ENCODE measurements at regions not wholly inside any gene's neighbourhood (a gene's known extent, or its start where the extent isn't known, plus 50 kb on each side); places are given as distances from the start of the nearest gene placed in this dataset.

GRCh38 chr1:189656628-189657530 lies 820.8 kb downstream of the BRINP3 start:
- Histone ChIP-seq H3K4me1 (ENCODE audit: control insufficient read depth, insufficient read depth, low read length) (no peaks in the 10 kb centered on the region), H3K27ac (ENCODE audit: low read length) (no peak overlapping the region), H3K4me3 (ENCODE audit: low read length) (no peak overlapping the region), H3K9me3 (ENCODE audit: control insufficient read depth, low read depth, low read length) (no peaks in the 10 kb centered on the region), H3K36me3 (ENCODE audit: control insufficient read depth, insufficient read depth, low read length) (no peaks in the 10 kb centered on the region), H3K27me3 (ENCODE audit: control insufficient read depth, insufficient read depth, low read length) (no peaks in the 10 kb centered on the region)
- WGBS (ENCODE audit: insufficient coverage, low lambda C conversion rate), result 100% methylated on average over 1 of the region's 5 CpGs
- DNase-seq, result no peak

DNA sequence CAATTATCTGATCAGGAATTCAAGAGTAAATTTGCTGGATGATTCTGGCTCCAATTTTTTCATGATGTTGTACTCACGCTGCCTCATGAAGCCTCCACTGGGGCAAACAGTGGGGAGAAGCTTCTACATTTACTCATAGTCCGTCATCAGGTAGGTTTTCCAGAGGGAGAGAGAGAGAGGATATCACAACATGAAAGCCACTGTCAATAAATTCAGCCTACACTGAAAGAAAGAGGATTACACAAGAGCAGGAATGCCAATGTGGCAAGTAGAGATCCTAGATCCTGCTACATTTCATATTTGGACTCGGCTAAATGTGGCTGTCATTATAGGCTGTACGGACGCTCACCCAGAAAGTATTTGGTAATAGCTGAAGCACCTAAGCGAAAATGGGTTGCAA lies 819.9 kb downstream of the BRINP3 start:
- H3K27me3 ChIP-seq (ENCODE audit: control insufficient read depth, insufficient read depth, low read length), result no peaks in the 10 kb centered on the region
- no peaks in the 10 kb centered on the region for H3K9me3 ChIP-seq (ENCODE audit: control insufficient read depth, low read depth, low read length)
- WGBS (ENCODE audit: insufficient coverage, low lambda C conversion rate), result 100% methylated on average over 2 of the region's 6 CpGs
- no peak overlapping the region for H3K27ac ChIP-seq (ENCODE audit: low read length)
- no peak for DNase-seq
- H3K4me1 ChIP-seq (ENCODE audit: control insufficient read depth, insufficient read depth, low read length), result no peaks in the 10 kb centered on the region
- H3K36me3 ChIP-seq (ENCODE audit: control insufficient read depth, insufficient read depth, low read length), result no peaks in the 10 kb centered on the region
- no peak overlapping the region for H3K4me3 ChIP-seq (ENCODE audit: low read length)

GRCh38 chr1:189658381-189658780 lies 819.3 kb downstream of the BRINP3 start:
- 77% methylated on average over 2 of the region's 3 CpGs for WGBS (ENCODE audit: insufficient coverage, low lambda C conversion rate)
- no peaks in the 10 kb centered on the region for H3K9me3 ChIP-seq (ENCODE audit: control insufficient read depth, low read depth, low read length)

GRCh38 chr1:189659731-189660130 lies 817.9 kb downstream of the BRINP3 start:
- H3K4me3 ChIP-seq (ENCODE audit: low read length), result no peak overlapping the region
- WGBS (ENCODE audit: insufficient coverage, low lambda C conversion rate), result 100% methylated on average over 1 of the region's 2 CpGs
- no peak for DNase-seq
- no peak overlapping the region for H3K27ac ChIP-seq (ENCODE audit: low read length)
- H3K27me3 ChIP-seq (ENCODE audit: control insufficient read depth, insufficient read depth, low read length), result no peaks in the 10 kb centered on the region
- no peaks in the 10 kb centered on the region for H3K9me3 ChIP-seq (ENCODE audit: control insufficient read depth, low read depth, low read length)
- H3K36me3 ChIP-seq (ENCODE audit: control insufficient read depth, insufficient read depth, low read length), result no peaks in the 10 kb centered on the region
- no peaks in the 10 kb centered on the region for H3K4me1 ChIP-seq (ENCODE audit: control insufficient read depth, insufficient read depth, low read length)

More at GRCh38 chr1:189658381-189658780, 819.3 kb downstream of the BRINP3 start:
- Histone ChIP-seq H3K27me3 (ENCODE audit: control insufficient read depth, insufficient read depth, low read length) (no peaks in the 10 kb centered on the region), H3K4me1 (ENCODE audit: control insufficient read depth, insufficient read depth, low read length) (no peaks in the 10 kb centered on the region), H3K4me3 (ENCODE audit: low read length) (no peak overlapping the region), H3K27ac (ENCODE audit: low read length) (no peak overlapping the region), H3K36me3 (ENCODE audit: control insufficient read depth, insufficient read depth, low read length) (no peaks in the 10 kb centered on the region)
- DNase-seq, result no peak

DNA sequence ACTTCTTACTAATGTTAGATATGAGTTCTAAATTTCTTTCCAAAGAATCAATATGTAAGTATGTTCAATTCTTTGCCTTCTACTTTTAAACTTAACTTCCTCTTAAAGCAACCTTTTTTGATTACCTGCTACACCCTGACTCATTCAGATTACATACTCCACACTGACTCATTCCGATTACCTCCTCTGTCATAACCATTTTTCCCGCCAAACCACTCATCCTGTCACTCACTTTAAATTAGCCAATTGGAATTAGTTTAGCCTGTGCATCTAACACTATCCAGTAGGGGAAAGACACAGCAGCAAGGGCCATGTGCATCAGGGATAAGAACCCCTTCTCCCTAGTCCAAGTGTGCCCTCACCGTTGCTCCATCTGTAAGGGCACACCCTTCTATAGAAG lies 815.5 kb downstream of the BRINP3 start:
- 86% methylated on average over 1 of the region's 3 CpGs for WGBS (ENCODE audit: insufficient coverage, low lambda C conversion rate)
- Histone ChIP-seq H3K27me3 (ENCODE audit: control insufficient read depth, insufficient read depth, low read length) (no peaks in the 10 kb centered on the region), H3K36me3 (ENCODE audit: control insufficient read depth, insufficient read depth, low read length) (no peaks in the 10 kb centered on the region), H3K27ac (ENCODE audit: low read length) (no peak overlapping the region), H3K4me3 (ENCODE audit: low read length) (no peak overlapping the region), H3K4me1 (ENCODE audit: control insufficient read depth, insufficient read depth, low read length) (no peaks in the 10 kb centered on the region), H3K9me3 (ENCODE audit: control insufficient read depth, low read depth, low read length) (no peaks in the 10 kb centered on the region)
- no peak for DNase-seq

GRCh38 chr1:189669846-189670245 lies 807.8 kb downstream of the BRINP3 start:
- Histone ChIP-seq H3K9me3 (ENCODE audit: control insufficient read depth, low read depth, low read length) (no peaks in the 10 kb centered on the region), H3K36me3 (ENCODE audit: control insufficient read depth, insufficient read depth, low read length) (no peaks in the 10 kb centered on the region), H3K27ac (ENCODE audit: low read length) (no peak overlapping the region), H3K4me3 (ENCODE audit: low read length) (no peak overlapping the region), H3K4me1 (ENCODE audit: control insufficient read depth, insufficient read depth, low read length) (no peaks in the 10 kb centered on the region), H3K27me3 (ENCODE audit: control insufficient read depth, insufficient read depth, low read length) (no peaks in the 10 kb centered on the region)
- 100% methylated on average over 1 of the region's 2 CpGs for WGBS (ENCODE audit: insufficient coverage, low lambda C conversion rate)
- DNase-seq, result no peak

- H3K27me3 ChIP-seq (ENCODE audit: control insufficient read depth, insufficient read depth, low read length), result no peaks in the 10 kb centered on the region
- peak in 1 of 2 donors; percentile 6 for DNase-seq
- H3K9me3 ChIP-seq (ENCODE audit: control insufficient read depth, low read depth, low read length), result no peaks in the 10 kb centered on the region
- H3K27ac ChIP-seq (ENCODE audit: low read length), result no peak overlapping the region
- H3K4me1 ChIP-seq (ENCODE audit: control insufficient read depth, insufficient read depth, low read length), result no peaks in the 10 kb centered on the region
- H3K4me3 ChIP-seq (ENCODE audit: low read length), result no peak overlapping the region
- no CpG with 5 or more reads among the region's 2 CpGs for WGBS (ENCODE audit: insufficient coverage, low lambda C conversion rate)
- H3K36me3 ChIP-seq (ENCODE audit: control insufficient read depth, insufficient read depth, low read length), result no peaks in the 10 kb centered on the region
Measured at GRCh38 chr1:189673217-189673616, 804.4 kb downstream of the BRINP3 start.

- no peak overlapping the region for H3K27ac ChIP-seq (ENCODE audit: low read length)
- 87% methylated on average over 3 of the region's 6 CpGs for WGBS (ENCODE audit: insufficient coverage, low lambda C conversion rate)
- no peaks in the 10 kb centered on the region for H3K4me1 ChIP-seq (ENCODE audit: control insufficient read depth, insufficient read depth, low read length)
- DNase-seq, result no peak
- H3K4me3 ChIP-seq (ENCODE audit: low read length), result no peak overlapping the region
- H3K27me3 ChIP-seq (ENCODE audit: control insufficient read depth, insufficient read depth, low read length), result no peaks in the 10 kb centered on the region
- no peaks in the 10 kb centered on the region for H3K36me3 ChIP-seq (ENCODE audit: control insufficient read depth, insufficient read depth, low read length)
- no peaks in the 10 kb centered on the region for H3K9me3 ChIP-seq (ENCODE audit: control insufficient read depth, low read depth, low read length)
Measured at GRCh38 chr1:189675712-189676244, 801.9 kb downstream of the BRINP3 start.

- no peaks in the 10 kb centered on the region for H3K36me3 ChIP-seq (ENCODE audit: control insufficient read depth, insufficient read depth, low read length)
- H3K27me3 ChIP-seq (ENCODE audit: control insufficient read depth, insufficient read depth, low read length), result no peaks in the 10 kb centered on the region
- no peak overlapping the region for H3K27ac ChIP-seq (ENCODE audit: low read length)
- no peaks in the 10 kb centered on the region for H3K9me3 ChIP-seq (ENCODE audit: control insufficient read depth, low read depth, low read length)
- 100% methylated on average over 1 of the region's 3 CpGs for WGBS (ENCODE audit: insufficient coverage, low lambda C conversion rate)
- H3K4me1 ChIP-seq (ENCODE audit: control insufficient read depth, insufficient read depth, low read length), result no peaks in the 10 kb centered on the region
- H3K4me3 ChIP-seq (ENCODE audit: low read length), result no peak overlapping the region
- no peak for DNase-seq
Measured at GRCh38 chr1:189678779-189679178, 798.9 kb downstream of the BRINP3 start.

- no peaks in the 10 kb centered on the region for H3K4me1 ChIP-seq (ENCODE audit: control insufficient read depth, insufficient read depth, low read length)
- no peaks in the 10 kb centered on the region for H3K36me3 ChIP-seq (ENCODE audit: control insufficient read depth, insufficient read depth, low read length)
- no peak for DNase-seq
- no peaks in the 10 kb centered on the region for H3K9me3 ChIP-seq (ENCODE audit: control insufficient read depth, low read depth, low read length)
- 14% methylated on average over 2 of the region's 3 CpGs for WGBS (ENCODE audit: insufficient coverage, low lambda C conversion rate)
- no peak overlapping the region for H3K4me3 ChIP-seq (ENCODE audit: low read length)
- no peak overlapping the region for H3K27ac ChIP-seq (ENCODE audit: low read length)
- no peaks in the 10 kb centered on the region for H3K27me3 ChIP-seq (ENCODE audit: control insufficient read depth, insufficient read depth, low read length)
Measured at GRCh38 chr1:189681252-189681919, 796.3 kb downstream of the BRINP3 start.
